ENCODE measurements at regions not wholly inside any gene's neighbourhood (a gene's known extent, or its start where the extent isn't known, plus 50 kb on each side); places are given as distances from the start of the nearest gene placed in this dataset.

DNA sequence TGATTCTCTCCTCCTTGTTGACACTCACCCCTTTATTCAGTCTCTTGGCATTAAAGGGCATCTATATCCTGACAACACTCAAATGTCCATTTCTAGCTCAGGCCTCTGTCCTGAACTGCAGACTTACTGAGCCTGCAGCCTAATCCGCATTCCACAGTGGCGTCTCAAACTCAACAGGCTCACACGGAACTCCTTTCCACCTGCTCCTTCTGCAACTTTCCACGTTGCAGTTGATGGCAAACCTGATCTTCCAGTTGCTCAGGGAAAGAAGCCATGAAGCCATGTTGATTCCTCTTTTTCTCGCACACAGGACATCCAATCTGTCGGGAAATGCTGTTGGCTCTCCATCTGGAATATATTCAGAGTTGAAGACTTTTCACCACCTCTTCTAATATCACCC is 522.4 kb downstream of the CCSER2 start:
- WGBS, 2 experiments (ENCODE audit: extremely low coverage in 2 of 2, insufficient read length in 1 of 2), result 38% methylated on average over 2 of the region's 6 CpGs; no CpG with 5 or more reads in 1 of the 2 experiments
- H3K27ac ChIP-seq (ENCODE audit: insufficient read depth, low read length), result no peak overlapping the region
- no peaks in the 10 kb centered on the region for H3K9me1 ChIP-seq (ENCODE audit: insufficient read depth, low read length)
- H2BK5ac ChIP-seq (ENCODE audit: low read depth, low read length, poor library complexity, severe bottlenecking), result no peak overlapping the region
- no peak overlapping the region for H4K91ac ChIP-seq (ENCODE audit: insufficient read depth, low read depth, low read length)
- H2BK120ac ChIP-seq (ENCODE audit: low read depth, low read length), result no peak overlapping the region
- H2AK5ac ChIP-seq (ENCODE audit: low read depth, low read length), result no peak overlapping the region
- no peak overlapping the region for H3K14ac ChIP-seq (replicated peaks; ENCODE audit: low read depth, low read length)
- TF ChIP-seq FOS (IDR thresholded peaks at IDR 0.05; ENCODE audit: low read depth, low read length) (no peak), BHLHE40 (IDR thresholded peaks at IDR 0.05; ENCODE audit: low read depth, low read length) (no peak), RAD21 (IDR thresholded peaks at IDR 0.05; ENCODE audit: low read length) (no peak), POLR2A (IDR thresholded peaks at IDR 0.05; ENCODE audit: low read depth, low read length) (no peak), MAFK (IDR thresholded peaks at IDR 0.05; ENCODE audit: low read depth, low read length) (no peak), ELK1 (IDR thresholded peaks at IDR 0.05; ENCODE audit: borderline replicate concordance, low read depth, low read length) (no peak), MAZ (IDR thresholded peaks at IDR 0.05; ENCODE audit: borderline replicate concordance, low read depth, low read length) (no peak), RCOR1 (IDR thresholded peaks at IDR 0.05; ENCODE audit: insufficient replicate concordance, low read length) (no peak), NFE2L2 (IDR thresholded peaks at IDR 0.05; ENCODE audit: low read depth, low read length) (no peak), SMC3 (IDR thresholded peaks at IDR 0.05; ENCODE audit: low read depth, low read length) (no peak), MXI1 (IDR thresholded peaks at IDR 0.05; ENCODE audit: borderline replicate concordance, low read depth, low read length) (no peak), CHD1 (IDR thresholded peaks at IDR 0.05; ENCODE audit: low read depth, low read length) (no peak), CEBPB (IDR thresholded peaks at IDR 0.05; ENCODE audit: low read depth, low read length) (no peak), CTCF (conservative IDR thresholded peaks at IDR 0.05; ENCODE audit: low read depth, low read length) (no peak), RFX5 (IDR thresholded peaks at IDR 0.05; ENCODE audit: low read depth, low read length) (no peak)
- TF ChIP-seq, protein P1, sequence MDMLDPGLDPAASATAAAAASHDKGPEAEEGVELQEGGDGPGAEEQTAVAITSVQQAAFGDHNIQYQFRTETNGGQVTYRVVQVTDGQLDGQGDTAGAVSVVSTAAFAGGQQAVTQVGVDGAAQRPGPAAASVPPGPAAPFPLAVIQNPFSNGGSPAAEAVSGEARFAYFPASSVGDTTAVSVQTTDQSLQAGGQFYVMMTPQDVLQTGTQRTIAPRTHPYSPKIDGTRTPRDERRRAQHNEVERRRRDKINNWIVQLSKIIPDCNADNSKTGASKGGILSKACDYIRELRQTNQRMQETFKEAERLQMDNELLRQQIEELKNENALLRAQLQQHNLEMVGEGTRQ (IDR thresholded peaks at IDR 0.05; ENCODE audit: low read depth, low read length), result no peak
- H2AK9ac ChIP-seq (replicated peaks; ENCODE audit: low read depth, low read length, poor library complexity), result no peak overlapping the region
- H3K9ac ChIP-seq (ENCODE audit: low read depth, low read length), result no peak overlapping the region
- BruUV-seq (replicated peaks), result no TSS peak
- DNase-seq (no peak), ATAC-seq (ENCODE audit: low read depth) (no peak)
- H3K4me2 ChIP-seq (ENCODE audit: low read depth, low read length), result no peak overlapping the region
- ChIA-PET POLR2A (ENCODE audit: unreplicated experiment) (no interaction called here), CTCF (no interaction called here)
- H3K9me3 ChIP-seq (ENCODE audit: control insufficient read depth, insufficient read depth, low read length), result 0 out of 2 replicates have a peak, but pooled peaks cover 4% of the 10 kb centered on the region
- no peak overlapping the region for H3K4me3 ChIP-seq (ENCODE audit: insufficient read depth, low read depth, low read length)
- H2BK20ac ChIP-seq (ENCODE audit: low read depth, low read length), result no peak overlapping the region
- in situ Hi-C loops (cut with MboI; ENCODE audit: low sequenced_read_pairs) (no loop called here), intact Hi-C loops (cut with micrococcal nuclease) (no loop called here), dilution Hi-C loops (cut with HindIII; ENCODE audit: low sequenced_read_pairs, unreplicated experiment) (no loop called here)
- no peak overlapping the region for H4K8ac ChIP-seq (ENCODE audit: low read depth in 2 of 2, low read length in 2 of 2)
- no peaks in the 10 kb centered on the region for H4K20me1 ChIP-seq (ENCODE audit: insufficient read depth, low read length)
- no peak overlapping the region for H2AFZ ChIP-seq (replicated peaks; ENCODE audit: low read length, poor library complexity)
- H3K79me1 ChIP-seq (ENCODE audit: low read depth in 1 of 2, low read length in 2 of 2), result no peaks in the 10 kb centered on the region
- H3K18ac ChIP-seq (ENCODE audit: low read depth, low read length), result no peak overlapping the region
- no peak overlapping the region for H4K5ac ChIP-seq (ENCODE audit: low read depth, low read length)
- H3K4ac ChIP-seq (ENCODE audit: low read depth, low read length), result no peak overlapping the region
- H3K56ac ChIP-seq (ENCODE audit: extremely low read depth, insufficient read depth, low read length), result no peak overlapping the region
- H3K4me1 ChIP-seq (ENCODE audit: control insufficient read depth, insufficient read depth, low read length), result no peaks in the 10 kb centered on the region
- H3K36me3 ChIP-seq (ENCODE audit: control insufficient read depth, insufficient read depth, low read length), result no peaks in the 10 kb centered on the region
- no peak overlapping the region for H2BK15ac ChIP-seq (ENCODE audit: low read depth, low read length)
- H3K23ac ChIP-seq (ENCODE audit: low read depth, low read length), result no peak overlapping the region
- no peaks in the 10 kb centered on the region for H3K27me3 ChIP-seq (ENCODE audit: control insufficient read depth, insufficient read depth, low read length)
